ENCODE measurements at regions not wholly inside any gene's neighbourhood (a gene's known extent, or its start where the extent isn't known, plus 50 kb on each side); places are given as distances from the start of the nearest gene placed in this dataset.

DNA sequence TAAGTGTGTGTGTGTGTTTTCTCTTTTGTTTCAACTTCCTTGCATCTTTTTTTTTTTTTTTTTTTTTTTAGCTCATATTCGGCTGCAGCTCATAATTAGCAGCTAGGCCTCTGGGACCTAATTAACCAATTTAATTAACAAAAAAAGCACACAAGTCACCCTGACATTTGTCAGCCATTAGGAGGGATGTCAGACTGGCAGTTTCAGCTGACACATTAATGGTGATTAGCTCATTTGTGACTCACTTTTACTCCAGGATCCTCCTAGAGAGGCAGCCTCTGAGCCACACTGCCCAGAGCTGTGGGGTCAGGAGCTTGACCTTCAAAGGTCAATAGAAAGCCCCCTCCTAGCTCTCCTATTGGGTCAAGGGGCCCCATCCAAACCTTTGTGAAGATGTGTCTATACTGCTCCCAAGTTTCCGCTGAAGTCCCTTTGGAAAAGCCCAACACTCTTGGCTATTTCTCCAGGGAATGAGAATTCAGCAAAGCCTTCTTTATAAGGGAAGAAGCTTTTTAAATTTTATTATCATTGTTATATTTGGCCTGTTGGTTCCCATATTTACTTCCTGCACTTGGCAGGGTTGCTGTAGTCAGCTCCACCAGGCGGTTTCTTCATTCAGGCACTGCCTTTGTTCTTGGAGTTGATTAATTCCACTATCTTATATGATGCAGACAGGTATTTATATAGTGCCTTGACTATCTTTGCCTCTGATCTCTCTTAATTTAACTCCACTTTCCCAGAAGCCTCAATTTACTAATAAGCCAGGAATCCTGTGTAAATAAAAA lies 109.5 kb upstream of the HABP2 start:
- Histone ChIP-seq H3K27me3 (ENCODE audit: control insufficient read depth in 2 of 2, insufficient read depth in 2 of 2, low read length in 2 of 2) (peaks cover 0 to 2% of the 10 kb centered on the region in 2 donors), H3K9ac (ENCODE audit: insufficient read depth, low read length, poor library complexity, severe bottlenecking) (no peak overlapping the region), H2AFZ (ENCODE audit: insufficient read depth, low read depth, low read length, poor library complexity, severe bottlenecking) (no peak overlapping the region), H3K27ac (ENCODE audit: low read depth in 1 of 2, low read length in 2 of 2) (no peak overlapping the region), H3K4me2 (replicated peaks; ENCODE audit: extremely low read depth, low read length, poor library complexity, severe bottlenecking) (no peak overlapping the region), H3K79me2 (ENCODE audit: insufficient read depth, low read length) (no peaks in the 10 kb centered on the region), H4K20me1 (ENCODE audit: insufficient read depth, low read length) (no peaks in the 10 kb centered on the region), H3K4me3 (replicated peaks in 1 of 3; ENCODE audit: low read depth in 2 of 3, low read length in 3 of 3) (no peak overlapping the region), H3K9me3 (replicated peaks in 1 of 2; ENCODE audit: control insufficient read depth in 1 of 2, insufficient read depth in 1 of 2, low read length in 2 of 2) (no peaks in the 10 kb centered on the region), H3K4me1 (ENCODE audit: control insufficient read depth in 1 of 2, insufficient read depth in 2 of 2, low read length in 2 of 2) (peaks cover 12 to 13% of the 10 kb centered on the region in 2 donors), H3K36me3 (replicated peaks in 1 of 2; ENCODE audit: control insufficient read depth in 1 of 2, insufficient read depth in 2 of 2, low read length in 2 of 2) (no peaks in the 10 kb centered on the region)
- DNase-seq, result no peak
- no peaks in the 10 kb centered on the region for H3K36me3 Mint-ChIP-seq
- H3K4me3 Mint-ChIP-seq, result no peak overlapping the region
- H3K27me3 Mint-ChIP-seq (ENCODE audit: low read depth in 3 of 3), result peaks cover 1 to 7% (median 3%) of the 10 kb centered on the region in 3 donors
- intact Hi-C loops (cut with micrococcal nuclease), result no loop called here
- TF ChIP-seq, protein P1, sequence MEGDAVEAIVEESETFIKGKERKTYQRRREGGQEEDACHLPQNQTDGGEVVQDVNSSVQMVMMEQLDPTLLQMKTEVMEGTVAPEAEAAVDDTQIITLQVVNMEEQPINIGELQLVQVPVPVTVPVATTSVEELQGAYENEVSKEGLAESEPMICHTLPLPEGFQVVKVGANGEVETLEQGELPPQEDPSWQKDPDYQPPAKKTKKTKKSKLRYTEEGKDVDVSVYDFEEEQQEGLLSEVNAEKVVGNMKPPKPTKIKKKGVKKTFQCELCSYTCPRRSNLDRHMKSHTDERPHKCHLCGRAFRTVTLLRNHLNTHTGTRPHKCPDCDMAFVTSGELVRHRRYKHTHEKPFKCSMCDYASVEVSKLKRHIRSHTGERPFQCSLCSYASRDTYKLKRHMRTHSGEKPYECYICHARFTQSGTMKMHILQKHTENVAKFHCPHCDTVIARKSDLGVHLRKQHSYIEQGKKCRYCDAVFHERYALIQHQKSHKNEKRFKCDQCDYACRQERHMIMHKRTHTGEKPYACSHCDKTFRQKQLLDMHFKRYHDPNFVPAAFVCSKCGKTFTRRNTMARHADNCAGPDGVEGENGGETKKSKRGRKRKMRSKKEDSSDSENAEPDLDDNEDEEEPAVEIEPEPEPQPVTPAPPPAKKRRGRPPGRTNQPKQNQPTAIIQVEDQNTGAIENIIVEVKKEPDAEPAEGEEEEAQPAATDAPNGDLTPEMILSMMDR (IDR thresholded peaks at IDR 0.05), result no peak
- H3K9me3 Mint-ChIP-seq, result no peaks in the 10 kb centered on the region
- no peak overlapping the region for H3K27ac Mint-ChIP-seq
- peaks cover 29% of the 10 kb centered on the region for H3K4me1 Mint-ChIP-seq
- WGBS (ENCODE audit: insufficient coverage), result no CpG with 5 or more reads among the region's 3 CpGs

DNA sequence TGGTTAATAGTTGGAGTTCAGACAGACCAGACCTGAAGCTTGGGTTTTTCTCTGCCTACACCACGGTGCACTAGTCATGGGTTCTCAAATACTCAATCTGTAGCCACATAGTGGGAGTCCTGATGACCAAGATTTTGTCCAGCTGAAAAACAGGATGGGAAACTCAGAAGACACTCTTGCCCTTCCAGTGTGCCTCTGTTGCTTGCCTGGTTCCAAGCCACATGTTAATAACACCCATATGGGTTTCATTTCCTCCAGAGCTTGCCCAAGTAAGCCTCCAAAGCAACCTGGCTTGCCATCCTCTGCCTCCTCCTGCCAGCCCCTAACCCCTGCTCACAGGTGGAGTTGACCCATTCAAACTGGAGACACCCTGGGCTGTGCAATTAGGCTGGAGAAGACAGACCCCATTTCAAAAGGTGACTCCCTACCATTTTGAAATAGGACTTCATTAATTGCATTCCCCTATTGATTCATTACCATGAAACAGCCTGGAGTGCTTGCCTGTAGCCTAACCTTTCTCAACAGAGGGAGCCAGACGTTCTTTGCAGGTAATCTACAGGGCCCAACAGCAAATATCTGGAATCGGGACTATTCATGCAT lies 108.0 kb upstream of the HABP2 start:
- Mint-ChIP-seq H3K36me3 (no peaks in the 10 kb centered on the region), H3K9me3 (no peaks in the 10 kb centered on the region), H3K4me3 (no peak overlapping the region), H3K27ac (no peak overlapping the region), H3K27me3 (ENCODE audit: low read depth in 3 of 3) (peaks cover 1 to 12% (median 9%) of the 10 kb centered on the region in 3 donors), H3K4me1 (peaks cover 29% of the 10 kb centered on the region)
- WGBS (ENCODE audit: insufficient coverage), result 94% methylated on average over 2 of the region's 3 CpGs
- DNase-seq, result no peak
- Histone ChIP-seq H4K20me1 (ENCODE audit: insufficient read depth, low read length) (no peaks in the 10 kb centered on the region), H3K27ac (ENCODE audit: low read depth in 1 of 2, low read length in 2 of 2) (no peak overlapping the region), H3K36me3 (replicated peaks in 1 of 2; ENCODE audit: control insufficient read depth in 1 of 2, insufficient read depth in 2 of 2, low read length in 2 of 2) (no peaks in the 10 kb centered on the region), H3K4me2 (replicated peaks; ENCODE audit: extremely low read depth, low read length, poor library complexity, severe bottlenecking) (no peak overlapping the region), H3K9me3 (replicated peaks in 1 of 2; ENCODE audit: control insufficient read depth in 1 of 2, insufficient read depth in 1 of 2, low read length in 2 of 2) (no peaks in the 10 kb centered on the region), H3K4me1 (ENCODE audit: control insufficient read depth in 1 of 2, insufficient read depth in 2 of 2, low read length in 2 of 2) (peaks cover 12 to 13% of the 10 kb centered on the region in 2 donors), H3K9ac (ENCODE audit: insufficient read depth, low read length, poor library complexity, severe bottlenecking) (no peak overlapping the region), H3K27me3 (ENCODE audit: control insufficient read depth in 2 of 2, insufficient read depth in 2 of 2, low read length in 2 of 2) (peaks cover 0 to 2% of the 10 kb centered on the region in 2 donors), H2AFZ (ENCODE audit: insufficient read depth, low read depth, low read length, poor library complexity, severe bottlenecking) (no peak overlapping the region), H3K4me3 (replicated peaks in 1 of 3; ENCODE audit: low read depth in 2 of 3, low read length in 3 of 3) (no peak overlapping the region), H3K79me2 (ENCODE audit: insufficient read depth, low read length) (no peaks in the 10 kb centered on the region)
- intact Hi-C loops (cut with micrococcal nuclease), result no loop called here
- TF ChIP-seq, protein P1 (IDR thresholded peaks at IDR 0.05), result no peak

Measured in CD14-positive monocyte (primary cell).